8988T (cell line): ENCODE measurements at regions not wholly inside any gene's neighbourhood (a gene's known extent, or its start where the extent isn't known, plus 50 kb on each side); places are given as distances from the start of the nearest gene placed in this dataset.

Experiments used
- DNase-seq: peaks from one replicate; pipeline ENCODE4 v3.0.0; 2011

GRCh38 chr3:162136136-162136535 is 639.5 kb downstream of the OTOL1 start:
- no peak for DNase-seq

GRCh38 chr3:162138509-162138908 is 641.9 kb downstream of the OTOL1 start:
- DNase-seq = no peak

- DNase-seq = no peak
These were observed 643.2 kb downstream of the OTOL1 start for GRCh38 chr3:162139841-162140240.

GRCh38 chr3:162141272-162141791 is 644.7 kb downstream of the OTOL1 start:
- DNase-seq = no peak

- no peak for DNase-seq
These were observed 645.9 kb downstream of the OTOL1 start for GRCh38 chr3:162142511-162142910.

- no peak for DNase-seq
These were observed 646.6 kb downstream of the OTOL1 start for GRCh38 chr3:162143180-162143579.

GRCh38 chr3:162147996-162148395 is 651.4 kb downstream of the OTOL1 start:
- no peak for DNase-seq

- no peak for DNase-seq
These were observed 654.2 kb downstream of the OTOL1 start for GRCh38 chr3:162150790-162151189.

GRCh38 chr3:162152636-162153035 is 656.0 kb downstream of the OTOL1 start:
- DNase-seq = no peak

- DNase-seq = no peak
These were observed 665.0 kb downstream of the OTOL1 start for GRCh38 chr3:162161595-162161994.

- DNase-seq = no peak
These were observed 668.7 kb downstream of the OTOL1 start for GRCh38 chr3:162165346-162165745.

- no peak for DNase-seq
These were observed 669.9 kb downstream of the OTOL1 start for GRCh38 chr3:162166543-162166942.

- no peak for DNase-seq
These were observed 672.1 kb downstream of the OTOL1 start for GRCh38 chr3:162168715-162169114.

GRCh38 chr3:162170581-162170980 is 674.0 kb downstream of the OTOL1 start:
- DNase-seq = no peak

GRCh38 chr3:162171970-162172369 is 675.4 kb downstream of the OTOL1 start:
- DNase-seq = no peak

GRCh38 chr3:162175145-162175544 is 678.5 kb downstream of the OTOL1 start:
- no peak for DNase-seq

GRCh38 chr3:162175878-162176277 is 679.3 kb downstream of the OTOL1 start:
- no peak for DNase-seq

GRCh38 chr3:162183440-162183839 is 686.8 kb downstream of the OTOL1 start:
- no peak for DNase-seq

GRCh38 chr3:162192340-162193029 is 695.9 kb downstream of the OTOL1 start:
- DNase-seq = no peak

GRCh38 chr3:162193148-162194095 is 696.8 kb downstream of the OTOL1 start:
- no peak for DNase-seq

GRCh38 chr3:162195147-162195546 is 698.5 kb downstream of the OTOL1 start:
- no peak for DNase-seq

- DNase-seq = no peak
These were observed 700.4 kb downstream of the OTOL1 start for GRCh38 chr3:162196964-162197363.

GRCh38 chr3:162200836-162201235 is 704.2 kb downstream of the OTOL1 start:
- DNase-seq = no peak

GRCh38 chr3:162206648-162207047 is 710.0 kb downstream of the OTOL1 start:
- no peak for DNase-seq
